BE2C (cell line): ENCODE measurements at regions not wholly inside any gene's neighbourhood (a gene's known extent, or its start where the extent isn't known, plus 50 kb on each side); places are given as distances from the start of the nearest gene placed in this dataset.

Experiments
- DNase-seq: peaks from one replicate; pipeline ENCODE4 v3.0.0-alpha.2; 2020
- H3K27me3 ChIP-seq: fragments of 250-450 bp; sonication (Bioruptor Pico); 2 replicates; pipeline ENCODE4 v1.5.1; 2020; ENCODE audit warnings: mild to moderate bottlenecking
- H3K36me3 ChIP-seq: fragments of 250-450 bp; sonication (Bioruptor Pico); 2 replicates; pipeline ENCODE4 v1.5.1; 2020; ENCODE audit warnings: mild to moderate bottlenecking
- H3K4me1 ChIP-seq: fragments of 250-450 bp; sonication (Bioruptor Pico); 2 replicates; pipeline ENCODE4 v1.5.1; 2020
- H3K4me3 ChIP-seq: 2 replicates; pipeline ENCODE4 v1.5.1; 2011; ENCODE audit warnings: low read depth, low read length
- H3K9me3 ChIP-seq: fragments of 250-450 bp; sonication (Bioruptor Pico); 2 replicates; pipeline ENCODE4 v1.5.1; 2020
- TF ChIP-seq, protein P1 (sequence below): IDR thresholded peaks from 2 replicates; pipeline ENCODE4 v1.5.1; 2012; ENCODE audit warnings: mild to moderate bottlenecking, low read depth, low read length

DNA sequence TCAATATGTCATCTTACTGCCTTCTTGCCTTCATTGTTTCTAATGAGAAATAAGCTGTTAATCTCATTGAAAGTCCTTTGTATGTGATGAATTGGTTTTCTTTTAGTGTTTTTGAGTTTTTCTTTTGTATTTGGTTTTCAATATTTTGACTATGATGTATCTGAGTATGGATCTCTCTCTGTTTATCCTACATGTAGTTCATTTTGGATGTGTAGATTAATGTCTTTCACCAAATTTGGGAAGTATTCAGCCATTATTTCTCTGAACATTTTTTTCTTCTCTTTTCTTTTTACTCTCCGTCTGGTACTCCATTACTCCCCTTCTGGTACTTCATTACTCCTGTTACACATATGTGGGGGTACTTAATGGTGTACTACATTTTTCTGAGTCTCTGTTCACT is 103.3 kb upstream of the ADRA1D start:
- Histone ChIP-seq H3K9me3 (no peaks in the 10 kb centered on the region; the same call in 1 of the 2 replicates), H3K36me3 (no peaks in the 10 kb centered on the region), H3K4me3 (no peak overlapping the region), H3K27me3 (0 out of 2 replicates have a peak, but pooled peaks cover 3% of the 10 kb centered on the region), H3K4me1 (no peaks in the 10 kb centered on the region)
- TF ChIP-seq, protein P1, sequence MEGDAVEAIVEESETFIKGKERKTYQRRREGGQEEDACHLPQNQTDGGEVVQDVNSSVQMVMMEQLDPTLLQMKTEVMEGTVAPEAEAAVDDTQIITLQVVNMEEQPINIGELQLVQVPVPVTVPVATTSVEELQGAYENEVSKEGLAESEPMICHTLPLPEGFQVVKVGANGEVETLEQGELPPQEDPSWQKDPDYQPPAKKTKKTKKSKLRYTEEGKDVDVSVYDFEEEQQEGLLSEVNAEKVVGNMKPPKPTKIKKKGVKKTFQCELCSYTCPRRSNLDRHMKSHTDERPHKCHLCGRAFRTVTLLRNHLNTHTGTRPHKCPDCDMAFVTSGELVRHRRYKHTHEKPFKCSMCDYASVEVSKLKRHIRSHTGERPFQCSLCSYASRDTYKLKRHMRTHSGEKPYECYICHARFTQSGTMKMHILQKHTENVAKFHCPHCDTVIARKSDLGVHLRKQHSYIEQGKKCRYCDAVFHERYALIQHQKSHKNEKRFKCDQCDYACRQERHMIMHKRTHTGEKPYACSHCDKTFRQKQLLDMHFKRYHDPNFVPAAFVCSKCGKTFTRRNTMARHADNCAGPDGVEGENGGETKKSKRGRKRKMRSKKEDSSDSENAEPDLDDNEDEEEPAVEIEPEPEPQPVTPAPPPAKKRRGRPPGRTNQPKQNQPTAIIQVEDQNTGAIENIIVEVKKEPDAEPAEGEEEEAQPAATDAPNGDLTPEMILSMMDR, result no peak
- no peak for DNase-seq

DNA sequence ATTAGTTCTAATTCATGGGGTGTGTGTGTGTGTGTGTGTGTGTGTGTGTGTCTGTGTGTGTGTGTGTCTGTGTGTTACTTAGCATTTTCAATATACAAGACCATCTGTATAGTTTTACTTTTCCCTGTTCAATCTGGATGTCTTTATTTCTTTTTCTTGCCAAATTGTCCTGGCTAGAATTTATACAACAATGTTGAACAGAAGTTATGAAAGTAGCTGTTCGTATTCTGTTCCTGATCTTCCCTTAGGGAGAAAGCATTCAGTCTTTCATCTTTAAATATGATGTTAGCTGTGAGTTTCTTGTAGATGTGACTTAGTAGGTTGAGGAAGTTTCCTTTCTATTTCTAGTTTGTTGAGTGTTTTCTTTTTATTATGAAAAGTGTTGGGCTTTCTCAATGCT is 101.0 kb upstream of the ADRA1D start:
- Histone ChIP-seq H3K4me1 (no peaks in the 10 kb centered on the region), H3K36me3 (no peaks in the 10 kb centered on the region), H3K9me3 (no peaks in the 10 kb centered on the region), H3K4me3 (no peak overlapping the region), H3K27me3 (0 out of 2 replicates have a peak, but pooled peaks cover 3% of the 10 kb centered on the region)
- DNase-seq, result no peak
- TF ChIP-seq, protein P1, result no peak

DNA sequence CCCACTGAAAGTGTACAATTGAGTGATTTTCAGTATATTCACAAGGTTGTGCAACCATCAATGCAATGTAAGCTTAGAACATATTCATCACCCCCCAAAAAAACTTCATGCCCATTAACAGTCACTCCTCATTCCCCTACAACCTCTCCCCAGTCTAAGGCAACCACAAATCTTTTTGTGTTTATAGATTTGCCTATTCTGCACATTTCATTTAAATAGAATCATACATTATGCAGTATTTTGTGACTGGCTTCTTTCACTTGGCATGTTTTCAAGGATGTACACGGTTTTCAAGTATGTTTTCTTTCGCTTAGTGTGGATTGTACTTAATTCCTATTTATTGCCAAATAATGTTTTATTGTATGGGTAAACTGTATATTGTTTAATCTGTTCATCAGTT is 95.6 kb upstream of the ADRA1D start:
- Histone ChIP-seq H3K27me3 (0 out of 2 replicates have a peak, but pooled peaks cover 3% of the 10 kb centered on the region), H3K4me1 (no peaks in the 10 kb centered on the region), H3K9me3 (no peaks in the 10 kb centered on the region), H3K36me3 (no peaks in the 10 kb centered on the region), H3K4me3 (no peak overlapping the region)
- TF ChIP-seq, protein P1, result no peak
- no peak for DNase-seq

- Histone ChIP-seq H3K9me3 (no peaks in the 10 kb centered on the region), H3K27me3 (0 out of 2 replicates have a peak, but pooled peaks cover under 1% of the 10 kb centered on the region), H3K36me3 (no peaks in the 10 kb centered on the region), H3K4me3 (no peak overlapping the region), H3K4me1 (no peaks in the 10 kb centered on the region)
- no peak for DNase-seq
- TF ChIP-seq, protein P1, result no peak
These were observed 93.5 kb upstream of the ADRA1D start for GRCh38 chr20:4342609-4343008.

DNA sequence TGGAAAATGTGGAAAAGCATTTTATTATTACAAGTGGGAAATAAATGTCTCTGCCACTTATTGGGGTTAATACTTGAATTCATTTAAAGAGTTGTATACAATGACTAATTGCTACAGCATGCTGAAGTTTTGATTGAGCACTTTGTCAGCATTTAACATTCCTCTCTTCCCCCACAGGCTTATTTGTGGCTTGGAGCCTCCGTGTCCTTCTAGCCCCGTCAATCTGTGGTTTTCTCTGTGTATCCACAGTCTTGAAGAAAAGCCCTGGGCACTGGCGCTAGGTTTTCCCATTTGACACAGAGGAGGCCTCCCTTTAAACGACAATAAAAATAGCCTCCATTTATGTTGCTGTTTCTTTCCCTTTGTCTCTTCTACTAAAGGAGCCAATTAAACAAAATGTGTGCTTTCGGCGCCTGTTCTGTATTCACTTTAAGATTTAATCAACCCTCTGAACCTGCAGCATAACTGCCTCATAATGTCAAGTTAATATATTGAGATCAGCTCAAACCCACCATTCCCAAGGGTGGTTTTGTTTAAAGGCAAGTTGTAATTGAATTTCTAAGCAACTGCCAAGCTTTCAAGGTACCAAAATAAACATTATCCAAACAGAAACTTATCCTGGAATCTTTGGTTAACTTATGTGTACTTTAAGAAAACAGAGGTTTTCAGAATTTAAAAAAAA is 92.9 kb upstream of the ADRA1D start:
- no peaks in the 10 kb centered on the region for H3K36me3 ChIP-seq
- H3K4me3 ChIP-seq, result no peak overlapping the region
- DNase-seq, result no peak
- H3K4me1 ChIP-seq, result no peaks in the 10 kb centered on the region
- H3K27me3 ChIP-seq, result no peaks in the 10 kb centered on the region
- H3K9me3 ChIP-seq, result no peaks in the 10 kb centered on the region
- TF ChIP-seq, protein P1, result no peak

DNA sequence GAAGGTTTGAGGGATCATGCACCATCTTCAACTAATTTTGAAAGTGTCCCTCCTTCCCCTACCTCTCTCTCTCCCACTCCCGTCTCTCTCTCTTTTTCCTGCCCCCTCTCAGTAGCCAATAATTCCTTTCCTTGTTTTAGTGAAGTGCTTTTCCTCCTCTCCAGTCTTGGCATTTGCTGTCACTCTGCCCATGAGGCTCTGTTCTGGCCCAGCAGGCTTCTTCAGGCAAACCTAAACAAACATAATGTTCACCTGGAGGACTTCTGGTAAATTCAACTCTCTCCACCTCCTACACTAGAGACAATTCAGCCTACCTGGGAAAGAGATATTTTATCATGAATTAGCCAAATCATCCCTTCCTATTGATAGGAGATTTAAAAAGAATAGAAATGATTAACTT is 86.6 kb upstream of the ADRA1D start:
- no peaks in the 10 kb centered on the region; the same call in none of the 2 replicates for H3K27me3 ChIP-seq
- no peaks in the 10 kb centered on the region for H3K4me1 ChIP-seq
- H3K36me3 ChIP-seq, result no peaks in the 10 kb centered on the region
- no peak overlapping the region for H3K4me3 ChIP-seq
- DNase-seq, result no peak
- no peaks in the 10 kb centered on the region for H3K9me3 ChIP-seq
- TF ChIP-seq, protein P1, result no peak
